SK-N-SH (cell line): ENCODE measurements at regions not wholly inside any gene's neighbourhood (a gene's known extent, or its start where the extent isn't known, plus 50 kb on each side); places are given as distances from the start of the nearest gene placed in this dataset.

Experiments used
- EZH2phosphoT487 ChIP-seq: fragments of 200-600 bp; sonication (generic); IDR thresholded peaks from 2 replicates; pipeline ENCODE4 v1.6.1; 2017; ENCODE audit warnings: low read depth, mixed run types, mild to moderate bottlenecking, antibody characterized with exemption, moderate library complexity, borderline replicate concordance
- RCOR1 ChIP-seq: fragments of 150-350 bp; IDR thresholded peaks from 2 replicates; pipeline ENCODE4 v1.6.1; 2017; ENCODE audit warnings: antibody characterized with exemption, low read length
- TF ChIP-seq, protein P1 (sequence below): fragments of 200-600 bp; sonication (generic); IDR thresholded peaks from 2 replicates; pipeline ENCODE4 v1.6.1; 2017; ENCODE audit warnings: antibody characterized with exemption, mild to moderate bottlenecking, moderate library complexity

DNA sequence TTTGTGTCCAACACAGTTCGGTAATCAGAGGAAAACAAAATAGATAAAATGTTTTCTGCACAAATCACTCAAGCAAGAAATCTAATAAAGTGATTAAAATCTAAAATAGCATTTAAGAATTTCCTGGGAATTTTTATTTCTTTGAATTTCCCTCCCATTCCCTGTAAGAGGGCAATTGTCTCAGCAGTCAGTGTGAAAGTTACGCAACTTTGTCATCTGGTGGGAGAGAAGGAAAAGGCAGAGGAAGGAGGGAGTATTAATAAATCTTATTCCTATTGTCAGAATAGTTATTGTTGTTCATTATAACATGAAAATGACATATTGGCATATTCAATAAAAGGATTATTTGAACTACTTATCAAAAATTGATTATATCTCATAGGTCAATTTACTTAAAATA lies 464.9 kb downstream of the PRKD1 start:
- TF ChIP-seq EZH2phosphoT487 (no peak), RCOR1 (no peak)
- TF ChIP-seq, protein P1, sequence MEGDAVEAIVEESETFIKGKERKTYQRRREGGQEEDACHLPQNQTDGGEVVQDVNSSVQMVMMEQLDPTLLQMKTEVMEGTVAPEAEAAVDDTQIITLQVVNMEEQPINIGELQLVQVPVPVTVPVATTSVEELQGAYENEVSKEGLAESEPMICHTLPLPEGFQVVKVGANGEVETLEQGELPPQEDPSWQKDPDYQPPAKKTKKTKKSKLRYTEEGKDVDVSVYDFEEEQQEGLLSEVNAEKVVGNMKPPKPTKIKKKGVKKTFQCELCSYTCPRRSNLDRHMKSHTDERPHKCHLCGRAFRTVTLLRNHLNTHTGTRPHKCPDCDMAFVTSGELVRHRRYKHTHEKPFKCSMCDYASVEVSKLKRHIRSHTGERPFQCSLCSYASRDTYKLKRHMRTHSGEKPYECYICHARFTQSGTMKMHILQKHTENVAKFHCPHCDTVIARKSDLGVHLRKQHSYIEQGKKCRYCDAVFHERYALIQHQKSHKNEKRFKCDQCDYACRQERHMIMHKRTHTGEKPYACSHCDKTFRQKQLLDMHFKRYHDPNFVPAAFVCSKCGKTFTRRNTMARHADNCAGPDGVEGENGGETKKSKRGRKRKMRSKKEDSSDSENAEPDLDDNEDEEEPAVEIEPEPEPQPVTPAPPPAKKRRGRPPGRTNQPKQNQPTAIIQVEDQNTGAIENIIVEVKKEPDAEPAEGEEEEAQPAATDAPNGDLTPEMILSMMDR: no peak
